H1 (cell line): ENCODE measurements at regions not wholly inside any gene's neighbourhood (a gene's known extent, or its start where the extent isn't known, plus 50 kb on each side); places are given as distances from the start of the nearest gene placed in this dataset.

Experiments used
- CTCF ChIA-PET: fragments of 300-600 bp; sonication (Branson Sonifier 250); formaldehyde crosslinking; loops from one replicate; lab custom pipeline; 2021; ENCODE audit not compliant: partially characterized antibody; lab: Charles Lee
- POLR2A ChIA-PET: fragments of 300-600 bp; sonication (Branson Sonifier 250); formaldehyde crosslinking; loops from one replicate; lab custom pipeline; 2021; ENCODE audit warnings: inconsistent platforms; ENCODE audit not compliant: partially characterized antibody; lab: Charles Lee
- DNase-seq, 2 experiments: peaks; one replicate each; pipeline versions ENCODE4 v3.0.0 to v3.0.0-alpha.2; 2010 to 2022; ENCODE audit warnings: low spot score in 2 of 2, low read depth in 1 of 2, mixed read lengths in 1 of 2
- FAIRE-seq: peaks from 2 replicates; lab custom pipeline; 2011; peaks lifted over from hg19 to GRCh38; lab: Jason Lieb, UNC
- H2AFZ ChIP-seq: 2 replicates; pipeline ENCODE4 v1.8.1; 2012; ENCODE audit warnings: low read length, inconsistent platforms
- H2AK5ac ChIP-seq: 2 replicates; pipeline ENCODE4 v1.6.1; 2013; ENCODE audit warnings: low read depth, low read length
- H2BK120ac ChIP-seq: replicated peaks from 2 replicates; pipeline ENCODE3; 2013; ENCODE audit warnings: low read depth, low read length, inconsistent platforms
- H2BK12ac ChIP-seq: 2 replicates; pipeline ENCODE4 v1.6.1; 2013; ENCODE audit warnings: low read depth, low read length
- H2BK15ac ChIP-seq: 2 replicates; pipeline ENCODE4 v1.6.1; 2013; ENCODE audit warnings: low read length
- H2BK20ac ChIP-seq: 2 replicates; pipeline ENCODE4 v1.6.1; 2013; ENCODE audit warnings: low read length
- H2BK5ac ChIP-seq: 2 replicates; pipeline ENCODE4 v1.6.1; 2013; ENCODE audit warnings: low read depth, low read length
- H3K14ac ChIP-seq: 2 replicates; pipeline ENCODE4 v1.6.1; 2013; ENCODE audit warnings: inconsistent platforms; ENCODE audit not compliant: insufficient read length
- H3K18ac ChIP-seq: 2 replicates; pipeline ENCODE4 v1.6.1; 2013; ENCODE audit warnings: low read length; ENCODE audit errors: extremely low read depth
- H3K23ac ChIP-seq: 2 replicates; pipeline ENCODE4 v1.6.1; 2013; ENCODE audit warnings: inconsistent platforms; ENCODE audit not compliant: insufficient read length
- H3K23me2 ChIP-seq: 2 replicates; pipeline ENCODE4 v1.6.1; 2013; ENCODE audit warnings: low read depth, low read length
- H3K27ac ChIP-seq: 2 replicates; pipeline ENCODE4 v1.6.1; 2011; ENCODE audit warnings: low read depth, low read length, inconsistent platforms
- H3K27me3 ChIP-seq, 4 experiments: replicated peaks in 1 of 4; 1 replicate in 1 of 4; 2 replicates in 3 of 4; pipeline versions ENCODE4 v1.6.1 to v1.8.1; 2011 to 2013; ENCODE audit warnings: low read length in 3 of 4, mild to moderate bottlenecking in 3 of 4, inconsistent platforms in 2 of 4, mixed read lengths in 2 of 4, moderate library complexity in 1 of 4; ENCODE audit not compliant: control insufficient read depth in 3 of 4, insufficient read depth in 3 of 4; ENCODE audit errors: extremely low read depth in 1 of 4
- H3K36me3 ChIP-seq, 4 experiments: 2 replicates each; pipeline versions ENCODE4 v1.6.1 to v1.8.1; 2011 to 2013; ENCODE audit warnings: mild to moderate bottlenecking in 4 of 4, low read length in 3 of 4, moderate library complexity in 2 of 4, control low read depth in 1 of 4, inconsistent platforms in 1 of 4; ENCODE audit not compliant: insufficient read depth in 4 of 4, control insufficient read depth in 2 of 4
- H3K4ac ChIP-seq: replicated peaks from 2 replicates; pipeline ENCODE3; 2013; ENCODE audit warnings: low read length, low read depth, mixed read lengths, inconsistent platforms; ENCODE audit not compliant: insufficient read length
- H3K4me1 ChIP-seq, 4 experiments: replicated peaks in 1 of 4; 1 replicate in 1 of 4; 2 replicates in 3 of 4; pipeline versions ENCODE4 v1.6.1 to v1.8.1; 2011 to 2013; ENCODE audit warnings: low read length in 3 of 4, inconsistent platforms in 2 of 4, mixed read lengths in 1 of 4; ENCODE audit not compliant: insufficient read depth in 4 of 4, control insufficient read depth in 3 of 4
- H3K4me2 ChIP-seq, 2 experiments: 2 replicates each; pipeline versions ENCODE4 v1.6.1 to v1.8.1; 2011 to 2013; ENCODE audit warnings: low read depth in 2 of 2, low read length in 2 of 2, control low read depth in 1 of 2, inconsistent platforms in 1 of 2, mild to moderate bottlenecking in 1 of 2; ENCODE audit not compliant: insufficient read depth in 1 of 2
- H3K4me3 ChIP-seq, 4 experiments: fragments of 200-600, 300-600 bp in 1 of 4; sonication (generic), shearing (Covaris generic), sonication (Bioruptor Twin) in 1 of 4; 2 replicates each; pipeline versions ENCODE4 v1.5.1 to v1.8.1; 2011 to 2016; ENCODE audit warnings: low read length in 4 of 4, low read depth in 3 of 4, control low read depth in 2 of 4, inconsistent platforms in 2 of 4, mild to moderate bottlenecking in 2 of 4, mixed read lengths in 1 of 4, moderate library complexity in 1 of 4; ENCODE audit not compliant: insufficient read depth in 2 of 4; ENCODE audit errors: extremely low read depth in 1 of 4
- H3K56ac ChIP-seq: replicated peaks from 2 replicates; pipeline ENCODE3; 2013; ENCODE audit warnings: low read depth, mild to moderate bottlenecking, mixed read lengths, low read length, inconsistent platforms; ENCODE audit not compliant: insufficient read length
- H3K79me1 ChIP-seq: 2 replicates; pipeline ENCODE4 v1.6.1; 2013; ENCODE audit warnings: low read depth, low read length, control low read depth
- H3K79me2 ChIP-seq, 2 experiments: 2 replicates each; pipeline versions ENCODE4 v1.6.1 to v1.8.1; 2012 to 2013; ENCODE audit warnings: low read length in 2 of 2, mild to moderate bottlenecking in 2 of 2, inconsistent platforms in 1 of 2; ENCODE audit not compliant: insufficient read depth in 2 of 2, control insufficient read depth in 1 of 2
- H3K9ac ChIP-seq, 4 experiments: replicated peaks in 1 of 4; 1 replicate in 1 of 4; 2 replicates in 3 of 4; pipeline versions ENCODE4 v1.6.1 to v1.8.1; 2011 to 2013; ENCODE audit warnings: low read depth in 3 of 4, low read length in 3 of 4, control low read depth in 2 of 4, mild to moderate bottlenecking in 2 of 4, moderate library complexity in 2 of 4, inconsistent platforms in 1 of 4; ENCODE audit errors: extremely low read depth in 1 of 4
- H3K9me3 ChIP-seq, 2 experiments: 2 replicates each; pipeline versions ENCODE4 v1.6.1 to v1.8.1; 2012 to 2013; ENCODE audit warnings: mild to moderate bottlenecking in 2 of 2, moderate library complexity in 2 of 2, control low read depth in 1 of 2, inconsistent platforms in 1 of 2, low read depth in 1 of 2, low read length in 1 of 2, mixed read lengths in 1 of 2; ENCODE audit not compliant: insufficient read depth in 2 of 2
- H4K20me1 ChIP-seq, 2 experiments: replicated peaks in 1 of 2; 2 replicates each; pipeline versions ENCODE3 to v1.8.1; 2011 to 2013; ENCODE audit warnings: inconsistent platforms in 2 of 2, low read length in 2 of 2, mild to moderate bottlenecking in 1 of 2; ENCODE audit not compliant: insufficient read depth in 2 of 2, control insufficient read depth in 1 of 2
- H4K5ac ChIP-seq: 2 replicates; pipeline ENCODE4 v1.6.1; 2013; ENCODE audit warnings: low read length, low read depth, mixed read lengths, inconsistent platforms; ENCODE audit not compliant: insufficient read length
- H4K8ac ChIP-seq: 2 replicates; pipeline ENCODE4 v1.8.0; 2013; ENCODE audit warnings: mild to moderate bottlenecking, moderate library complexity, low read length, inconsistent platforms; ENCODE audit not compliant: insufficient read depth; ENCODE audit errors: extremely low read depth
- H4K91ac ChIP-seq: replicated peaks from 2 replicates; pipeline ENCODE3; 2013; ENCODE audit warnings: low read length, mixed read lengths, inconsistent platforms; ENCODE audit not compliant: insufficient read length
- BACH1 ChIP-seq: IDR thresholded peaks from 2 replicates; pipeline ENCODE4 v1.6.1; 2012; ENCODE audit warnings: low read length, improper control_type of control experiment
- BCL11A ChIP-seq, 2 experiments: IDR thresholded peaks; one replicate each; pipeline ENCODE4 v1.6.1; 2011; ENCODE audit warnings: low read depth in 2 of 2, low read length in 2 of 2, mild to moderate bottlenecking in 2 of 2
- CBX8 ChIP-seq: fragments of 300-800, 300-1000 bp; sonication (generic); IDR thresholded peaks from 2 replicates; pipeline ENCODE4 v1.7.1; 2016; ENCODE audit warnings: low read depth, low read length, borderline replicate concordance
- CTBP2 ChIP-seq: IDR thresholded peaks from 2 replicates; pipeline ENCODE4 v1.7.0; 2011; ENCODE audit warnings: borderline replicate concordance, mild to moderate bottlenecking, moderate library complexity, mixed read lengths, low read length; ENCODE audit not compliant: insufficient read depth, insufficient read length
- HDAC2 ChIP-seq, 2 experiments: fragments of 300-600 bp in 1 of 2; sonication (generic) in 1 of 2; IDR thresholded peaks; 2 replicates each; pipeline ENCODE4 v1.6.1; 2011 to 2012; ENCODE audit warnings: low read depth in 2 of 2, low read length in 2 of 2, mild to moderate bottlenecking in 2 of 2, moderate library complexity in 2 of 2, borderline replicate concordance in 1 of 2, inconsistent platforms in 1 of 2
- HDAC6 ChIP-seq: IDR thresholded peaks from one replicate; pipeline ENCODE4 v1.7.1; 2012; ENCODE audit warnings: low read depth, mild to moderate bottlenecking, inconsistent platforms, low read length, moderate library complexity
- PHF8 ChIP-seq: fragments of 200-600 bp; sonication (generic); conservative IDR thresholded peaks from 2 replicates; pipeline ENCODE4 v1.7.1; 2012; ENCODE audit warnings: low read depth, mild to moderate bottlenecking, inconsistent platforms, low read length, moderate library complexity
- POU5F1 ChIP-seq: IDR thresholded peaks from 2 replicates; pipeline ENCODE4 v1.6.1; 2011; ENCODE audit warnings: low read depth, mild to moderate bottlenecking, low read length, moderate library complexity
- SIX5 ChIP-seq: IDR thresholded peaks from 2 replicates; pipeline ENCODE4 v1.6.1; 2011; ENCODE audit warnings: mild to moderate bottlenecking, low read depth, low read length
- ZNF274 ChIP-seq: IDR thresholded peaks from 2 replicates; pipeline ENCODE4 v1.7.0; 2012; ENCODE audit warnings: low read length, borderline replicate concordance; ENCODE audit errors: extremely low read depth
- WGBS, 2 experiments: shearing (Covaris generic) in 1 of 2; methylation state at CpG; one replicate each; pipeline versions ENCODE4 v1.1.6 to v1.1.7; 2013 to 2015; ENCODE audit warnings: low lambda C conversion rate in 2 of 2, mixed read lengths in 2 of 2, inconsistent platforms in 1 of 2, low coverage in 1 of 2, missing lambda C conversion rate in 1 of 2; ENCODE audit not compliant: insufficient replicate concordance in 2 of 2, insufficient coverage in 1 of 2, insufficient read length in 1 of 2; ENCODE audit errors: extremely low coverage in 1 of 2, missing lambda C conversion rate in 1 of 2; 5-methylcytosine and 5-hydroxymethylcytosine counted together
- TF ChIP-seq, protein P1 (sequence below): IDR thresholded peaks from 2 replicates; pipeline ENCODE4 v1.6.1; 2012; ENCODE audit warnings: inconsistent platforms
- TF ChIP-seq, protein P2 (sequence below): IDR thresholded peaks from 2 replicates; pipeline ENCODE4 v1.6.1; 2012; ENCODE audit warnings: low read length, inconsistent platforms

DNA sequence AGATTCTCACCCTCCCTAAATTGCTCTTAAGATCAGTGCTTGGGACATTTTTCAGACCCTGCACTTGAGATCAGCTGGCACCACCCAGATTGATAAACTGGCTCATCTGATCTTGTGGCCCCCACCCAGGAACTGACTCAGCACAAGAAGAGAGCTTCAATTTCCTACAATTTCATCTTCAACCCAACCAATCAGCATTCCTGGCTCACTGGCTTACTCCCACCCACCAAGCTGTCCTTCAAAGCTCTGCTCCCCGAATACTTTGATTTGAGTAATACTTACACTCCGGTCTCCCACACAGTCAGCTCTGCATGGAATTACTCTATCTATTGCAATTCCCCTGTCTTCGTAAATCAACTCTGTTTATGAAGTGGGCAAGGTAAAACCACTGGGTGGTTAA, 461.9 kb upstream of the RGS18 start:
- Histone ChIP-seq H2BK15ac (no peak overlapping the region), H2BK12ac (no peak overlapping the region), H3K27me3 (no peaks in the 10 kb centered on the region), H4K5ac (no peak overlapping the region), H2BK20ac (no peak overlapping the region), H4K20me1 (no peaks in the 10 kb centered on the region), H3K14ac (no peak overlapping the region), H4K91ac (no peak overlapping the region), H3K18ac (no peak overlapping the region), H3K23ac (no peak overlapping the region), H3K4me2 (no peak overlapping the region), H3K36me3 (no peaks in the 10 kb centered on the region), H3K4ac (no peak overlapping the region), H2AFZ (no peak overlapping the region), H3K23me2 (no peaks in the 10 kb centered on the region), H3K56ac (no peak overlapping the region), H3K79me2 (no peaks in the 10 kb centered on the region), H3K4me1 (no peaks in the 10 kb centered on the region), H3K9ac (no peak overlapping the region), H3K9me3 (peaks cover 4 to 6% of the 10 kb centered on the region in 2 experiments; a peak in 1 of 4 replicates), H3K4me3 (no peak overlapping the region), H2BK120ac (no peak overlapping the region), H3K79me1 (no peaks in the 10 kb centered on the region), H2BK5ac (no peak overlapping the region), H2AK5ac (no peak overlapping the region), H4K8ac (no peak overlapping the region), H3K27ac (no peak overlapping the region)
- DNase-seq, result no peak
- 92% methylated on average over 3 of the region's 3 CpGs; no CpG with 5 or more reads in 1 of the 2 experiments for WGBS, 2 experiments
- POLR2A ChIA-PET, result no interaction called here
- CTCF ChIA-PET, result no interaction called here
- no peak for FAIRE-seq
- TF ChIP-seq, protein P1, sequence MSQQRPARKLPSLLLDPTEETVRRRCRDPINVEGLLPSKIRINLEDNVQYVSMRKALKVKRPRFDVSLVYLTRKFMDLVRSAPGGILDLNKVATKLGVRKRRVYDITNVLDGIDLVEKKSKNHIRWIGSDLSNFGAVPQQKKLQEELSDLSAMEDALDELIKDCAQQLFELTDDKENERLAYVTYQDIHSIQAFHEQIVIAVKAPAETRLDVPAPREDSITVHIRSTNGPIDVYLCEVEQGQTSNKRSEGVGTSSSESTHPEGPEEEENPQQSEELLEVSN, result no peak
- TF ChIP-seq HDAC6, result no peak
- no peak for TF ChIP-seq CBX8
- TF ChIP-seq SIX5, result no peak
- TF ChIP-seq HDAC2 (IDR thresholded peaks at IDR 0.05; ENCODE audit: borderline replicate concordance in 1 of 2, low read depth in 2 of 2, low read length in 2 of 2), result no peak
- TF ChIP-seq, protein P2, sequence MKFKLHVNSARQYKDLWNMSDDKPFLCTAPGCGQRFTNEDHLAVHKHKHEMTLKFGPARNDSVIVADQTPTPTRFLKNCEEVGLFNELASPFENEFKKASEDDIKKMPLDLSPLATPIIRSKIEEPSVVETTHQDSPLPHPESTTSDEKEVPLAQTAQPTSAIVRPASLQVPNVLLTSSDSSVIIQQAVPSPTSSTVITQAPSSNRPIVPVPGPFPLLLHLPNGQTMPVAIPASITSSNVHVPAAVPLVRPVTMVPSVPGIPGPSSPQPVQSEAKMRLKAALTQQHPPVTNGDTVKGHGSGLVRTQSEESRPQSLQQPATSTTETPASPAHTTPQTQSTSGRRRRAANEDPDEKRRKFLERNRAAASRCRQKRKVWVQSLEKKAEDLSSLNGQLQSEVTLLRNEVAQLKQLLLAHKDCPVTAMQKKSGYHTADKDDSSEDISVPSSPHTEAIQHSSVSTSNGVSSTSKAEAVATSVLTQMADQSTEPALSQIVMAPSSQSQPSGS, result no peak
- TF ChIP-seq CTBP2, result no peak
- no peak for TF ChIP-seq BCL11A (IDR thresholded peaks at IDR 0.05; ENCODE audit: low read depth in 2 of 2, low read length in 2 of 2)
- no peak for TF ChIP-seq BACH1
- no peak for TF ChIP-seq POU5F1
- TF ChIP-seq ZNF274, result no peak
- no peak for TF ChIP-seq PHF8
